LNCAP (cell line): ENCODE measurements at regions not wholly inside any gene's neighbourhood (a gene's known extent, or its start where the extent isn't known, plus 50 kb on each side); places are given as distances from the start of the nearest gene placed in this dataset.

ENCODE experiments used
- TF ChIP-seq, protein P1 (sequence below): fragments of 450-650 bp; IDR thresholded peaks from 2 replicates; pipeline ENCODE4 v1.5.1; 2017; ENCODE audit warnings: mild to moderate bottlenecking

DNA sequence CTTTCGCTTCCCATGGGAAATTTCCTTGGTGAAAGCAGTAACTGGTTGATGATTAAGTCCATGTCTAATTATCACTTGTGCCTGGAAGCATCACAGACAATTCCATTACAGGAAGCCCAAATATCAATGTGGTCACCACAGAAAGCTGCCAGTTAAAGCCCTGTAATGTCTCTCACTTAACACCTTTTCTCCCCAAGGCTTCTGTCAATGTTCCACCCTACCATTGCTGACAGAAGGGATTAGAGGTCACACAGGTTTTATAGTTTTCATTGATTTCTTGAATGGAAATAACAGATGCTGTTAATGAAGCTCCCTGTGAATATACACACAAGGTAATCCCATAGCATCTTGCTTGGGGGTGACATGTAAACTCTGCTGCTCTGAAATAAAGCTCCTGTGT is 279.2 kb downstream of the COX7C start:
- TF ChIP-seq, protein P1, sequence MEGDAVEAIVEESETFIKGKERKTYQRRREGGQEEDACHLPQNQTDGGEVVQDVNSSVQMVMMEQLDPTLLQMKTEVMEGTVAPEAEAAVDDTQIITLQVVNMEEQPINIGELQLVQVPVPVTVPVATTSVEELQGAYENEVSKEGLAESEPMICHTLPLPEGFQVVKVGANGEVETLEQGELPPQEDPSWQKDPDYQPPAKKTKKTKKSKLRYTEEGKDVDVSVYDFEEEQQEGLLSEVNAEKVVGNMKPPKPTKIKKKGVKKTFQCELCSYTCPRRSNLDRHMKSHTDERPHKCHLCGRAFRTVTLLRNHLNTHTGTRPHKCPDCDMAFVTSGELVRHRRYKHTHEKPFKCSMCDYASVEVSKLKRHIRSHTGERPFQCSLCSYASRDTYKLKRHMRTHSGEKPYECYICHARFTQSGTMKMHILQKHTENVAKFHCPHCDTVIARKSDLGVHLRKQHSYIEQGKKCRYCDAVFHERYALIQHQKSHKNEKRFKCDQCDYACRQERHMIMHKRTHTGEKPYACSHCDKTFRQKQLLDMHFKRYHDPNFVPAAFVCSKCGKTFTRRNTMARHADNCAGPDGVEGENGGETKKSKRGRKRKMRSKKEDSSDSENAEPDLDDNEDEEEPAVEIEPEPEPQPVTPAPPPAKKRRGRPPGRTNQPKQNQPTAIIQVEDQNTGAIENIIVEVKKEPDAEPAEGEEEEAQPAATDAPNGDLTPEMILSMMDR: no peak

DNA sequence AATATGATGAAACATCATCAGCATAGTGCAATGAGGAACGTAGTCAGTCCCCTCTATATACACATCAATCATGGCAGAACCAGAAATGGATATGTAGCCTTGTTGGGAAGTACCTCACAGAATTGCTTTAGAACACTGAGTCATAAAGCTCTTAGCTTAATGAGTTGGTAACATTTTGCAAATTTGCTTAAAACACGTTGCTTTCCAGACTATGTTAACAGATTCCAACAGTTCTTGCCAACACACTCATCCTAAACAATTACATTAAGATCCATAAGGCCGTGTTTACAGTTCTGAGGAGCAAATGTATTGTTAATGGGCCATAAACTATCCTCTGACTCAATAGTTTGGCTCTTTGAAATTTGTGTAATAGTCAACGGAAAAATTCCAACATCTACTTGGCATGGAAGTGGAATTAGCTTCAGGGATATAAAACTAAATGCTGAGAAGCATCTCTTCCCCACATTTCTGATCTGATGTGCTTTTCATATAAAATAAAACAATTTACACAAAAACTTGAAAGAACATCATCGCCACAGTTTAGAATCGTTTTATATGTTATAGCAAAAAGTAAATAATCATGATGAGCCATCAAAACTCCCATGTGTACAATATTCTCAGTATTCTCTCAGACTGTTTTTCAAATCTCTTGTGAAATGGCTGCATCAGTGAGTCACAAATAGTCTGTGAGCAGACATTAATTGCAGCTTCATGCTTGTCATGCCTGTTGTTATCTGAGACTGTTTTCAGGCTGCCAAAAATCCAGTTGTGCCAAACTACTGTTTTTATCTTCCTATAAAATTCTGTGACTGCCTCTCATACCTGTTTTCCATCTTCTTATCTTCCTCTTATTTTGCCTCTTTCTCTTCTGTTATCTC is 291.9 kb downstream of the COX7C start:
- TF ChIP-seq, protein P1: no peak

DNA sequence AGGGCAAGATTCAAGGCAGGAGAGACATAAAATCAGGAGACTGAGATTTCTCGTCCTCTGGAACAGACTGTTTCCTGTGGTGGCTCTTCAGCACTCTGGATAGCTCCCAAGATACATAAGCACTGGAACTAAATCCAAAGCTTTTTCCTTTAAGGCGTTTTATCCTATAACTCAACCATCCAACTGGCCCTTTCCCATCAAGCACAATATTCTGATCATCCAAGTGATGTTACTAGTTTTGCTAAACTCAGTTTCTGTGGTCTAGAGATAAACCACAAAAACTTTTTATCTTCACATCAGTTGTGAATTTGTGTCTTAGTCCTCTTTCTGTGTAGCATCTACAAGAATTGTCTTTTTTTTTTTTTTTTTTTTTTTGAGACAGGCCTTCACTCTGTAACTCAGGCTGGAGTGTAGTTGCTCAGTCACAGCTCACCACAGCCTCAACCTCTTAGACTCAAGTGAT is 299.4 kb downstream of the COX7C start:
- TF ChIP-seq, protein P1: no peak

DNA sequence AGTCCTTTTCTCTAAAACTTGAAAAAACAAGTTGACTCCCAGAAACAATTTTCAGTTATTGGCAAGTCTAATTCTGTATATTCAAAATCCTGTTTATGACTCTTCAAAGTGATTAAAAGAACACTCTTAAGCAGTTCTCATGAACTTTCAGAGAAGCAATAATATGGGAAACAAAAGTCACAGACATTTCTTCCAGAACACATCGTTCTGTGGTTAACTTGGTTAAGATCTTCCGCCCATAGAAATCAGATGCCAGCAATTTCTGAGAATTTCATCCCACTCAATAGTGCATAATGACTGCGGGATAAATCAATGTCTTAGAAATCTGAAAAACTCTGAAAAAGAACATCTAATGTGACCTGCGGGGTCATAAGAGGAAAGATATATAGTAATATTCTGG is 300.5 kb downstream of the COX7C start:
- TF ChIP-seq, protein P1: no peak

DNA sequence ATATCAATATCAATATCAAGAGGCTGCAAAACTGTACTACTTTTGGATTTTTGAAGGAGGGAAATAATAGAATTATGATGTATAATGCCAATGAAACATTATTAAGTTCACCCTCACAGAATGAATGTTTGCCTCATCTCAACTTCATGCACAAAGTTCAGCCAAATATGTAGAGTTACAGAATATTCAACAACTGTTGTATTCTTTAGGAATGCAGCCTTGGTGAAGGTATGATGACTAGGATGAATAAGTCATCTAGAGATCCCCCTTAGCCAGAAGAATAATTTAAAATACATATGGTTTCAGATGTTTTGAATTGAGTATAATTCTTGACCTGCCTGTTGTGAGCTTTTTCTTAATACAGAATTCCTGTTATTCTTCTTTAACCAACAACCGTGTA is 308.3 kb downstream of the COX7C start:
- TF ChIP-seq, protein P1: no peak

DNA sequence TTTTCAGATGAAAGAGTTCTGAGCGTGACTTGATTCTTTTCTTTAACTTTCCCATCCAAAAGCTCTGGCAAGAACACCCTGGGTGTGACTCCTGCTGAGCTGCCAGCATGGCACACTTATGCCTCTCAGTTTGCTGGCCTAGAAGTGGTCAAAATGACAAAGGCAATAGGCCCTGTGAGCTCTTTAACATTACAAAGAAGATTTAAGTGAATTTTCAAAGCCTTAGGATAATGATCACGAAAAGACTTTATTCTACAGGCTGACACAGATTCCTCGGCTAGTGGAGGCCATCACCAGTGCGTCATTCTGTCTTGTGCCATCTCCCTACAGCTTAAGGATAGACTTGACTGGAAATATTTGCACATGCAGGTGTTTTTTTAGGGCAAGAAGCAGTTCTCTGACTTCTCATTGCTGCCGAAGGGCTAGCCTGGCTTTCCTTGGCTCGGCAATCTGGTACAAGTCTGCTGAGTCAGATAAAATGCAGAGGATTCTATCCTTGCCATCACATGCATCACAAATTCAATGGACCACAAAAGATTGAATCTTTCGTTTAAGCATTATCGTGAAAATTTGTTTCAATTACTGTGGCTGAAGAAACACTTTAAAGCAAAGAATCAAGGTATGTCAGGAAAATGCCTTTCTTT is 311.5 kb downstream of the COX7C start:
- TF ChIP-seq, protein P1: no peak

DNA sequence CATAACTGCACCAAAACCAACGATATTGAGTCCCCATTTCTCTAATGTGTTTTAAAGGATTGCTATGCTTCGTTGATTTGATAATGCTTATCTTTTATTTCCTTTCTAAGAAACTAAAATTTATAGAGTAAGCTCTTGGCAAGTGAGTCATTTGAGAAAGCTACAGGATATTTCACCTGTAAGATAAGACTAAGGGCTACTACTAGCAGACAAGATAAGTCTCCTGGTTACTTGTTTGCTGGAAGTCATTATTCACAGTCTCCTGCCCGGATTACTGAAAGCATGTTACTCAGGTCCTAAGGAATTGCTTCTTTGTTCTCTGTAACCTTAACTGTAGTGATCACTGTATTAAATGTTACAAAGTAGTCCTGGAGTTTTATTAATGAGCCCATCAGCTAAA is 315.9 kb upstream of the RASA1 start:
- TF ChIP-seq, protein P1: no peak
